Activated CD8-positive, alpha-beta memory T cell treated with anti-CD3 and anti-CD28 coated beads, Interleukin-2, amount 50 U/mL, for 4 hours (primary cell): ENCODE measurements at regions not wholly inside any gene's neighbourhood (a gene's known extent, or its start where the extent isn't known, plus 50 kb on each side); places are given as distances from the start of the nearest gene placed in this dataset.
"Not testable (repeated sequence)": the region's sequence is repeated elsewhere in the genome, so short reads cannot be mapped to it uniquely, and the experiment has no call there.

ENCODE experiments used
- DNase-seq: peaks from one replicate; pipeline ENCODE4 v3.0.0-alpha.2; 2020

GRCh38 chr3:112765531-112765930 lies 81.1 kb downstream of the CD200R1L start:
- DNase-seq: no peak

- DNase-seq: no peak
These were observed 83.4 kb downstream of the CD200R1L start for GRCh38 chr3:112763258-112763657.

GRCh38 chr3:112761062-112761638 lies 85.5 kb downstream of the CD200R1L start:
- no peak for DNase-seq

GRCh38 chr3:112759681-112760080 lies 87.0 kb downstream of the CD200R1L start:
- no peak for DNase-seq

- DNase-seq: no peak
These were observed 87.5 kb downstream of the CD200R1L start for GRCh38 chr3:112759210-112759609.

GRCh38 chr3:112757197-112757596 lies 89.5 kb downstream of the CD200R1L start:
- DNase-seq: no peak

- DNase-seq: no peak
These were observed 90.6 kb downstream of the CD200R1L start for GRCh38 chr3:112755845-112756613.

GRCh38 chr3:112755046-112755445 lies 91.6 kb downstream of the CD200R1L start:
- DNase-seq: not testable (repeated sequence)

- DNase-seq: no peak
These were observed 94.8 kb downstream of the CD200R1L start for GRCh38 chr3:112751564-112752512.

GRCh38 chr3:112751061-112751460 lies 95.6 kb downstream of the CD200R1L start:
- DNase-seq: no peak

- no peak for DNase-seq
These were observed 99.0 kb downstream of the CD200R1L start for GRCh38 chr3:112747624-112748023.

- DNase-seq: no peak
These were observed 99.9 kb downstream of the CD200R1L start for GRCh38 chr3:112746675-112747280.

- DNase-seq: no peak
These were observed 101.0 kb downstream of the CD200R1L start for GRCh38 chr3:112745567-112746248.

- no peak for DNase-seq
These were observed 101.7 kb downstream of the CD200R1L start for GRCh38 chr3:112744825-112745566.

GRCh38 chr3:112744106-112744505 lies 102.6 kb downstream of the CD200R1L start:
- DNase-seq: no peak

GRCh38 chr3:112742934-112743333 lies 102.0 kb upstream of the CCDC80 start:
- DNase-seq: no peak

GRCh38 chr3:112741983-112742382 lies 101.0 kb upstream of the CCDC80 start:
- no peak for DNase-seq

GRCh38 chr3:112740835-112741234 lies 99.9 kb upstream of the CCDC80 start:
- no peak for DNase-seq

GRCh38 chr3:112739252-112739965 lies 98.5 kb upstream of the CCDC80 start:
- no peak for DNase-seq

GRCh38 chr3:112738366-112738765 lies 97.4 kb upstream of the CCDC80 start:
- DNase-seq: no peak
